PFSK-1 (cell line): ENCODE measurements at regions not wholly inside any gene's neighbourhood (a gene's known extent, or its start where the extent isn't known, plus 50 kb on each side); places are given as distances from the start of the nearest gene placed in this dataset.

Source experiments
- FOXP2 ChIP-seq: optimal IDR thresholded peaks from 2 replicates; pipeline ENCODE3; 2011; ENCODE audit warnings: borderline replicate concordance, control low read depth, inconsistent platforms; ENCODE audit not compliant: insufficient read depth; ENCODE audit errors: extremely low read length, extremely low read depth
- POLR2AphosphoS5 ChIP-seq: IDR thresholded peaks from 2 replicates; pipeline ENCODE4 v1.6.1; 2012; ENCODE audit warnings: low read depth, mild to moderate bottlenecking, control low read depth, low read length, moderate library complexity
- SIN3A ChIP-seq: IDR thresholded peaks from 2 replicates; pipeline ENCODE4 v1.6.1; 2012; ENCODE audit warnings: mild to moderate bottlenecking, low read length, moderate library complexity, borderline replicate concordance; ENCODE audit not compliant: insufficient read depth
- TAF1 ChIP-seq: IDR thresholded peaks from 2 replicates; pipeline ENCODE4 v1.6.1; 2012; ENCODE audit warnings: low read length, control low read depth, borderline replicate concordance; ENCODE audit not compliant: insufficient read depth
- TF ChIP-seq, protein P1 (sequence below), 2 experiments: IDR thresholded peaks; 2 replicates each; pipeline versions ENCODE4 v1.6.1 to v1.8.0; 2011 to 2012; ENCODE audit warnings: low read depth in 2 of 2, low read length in 2 of 2, control low read depth in 1 of 2, inconsistent platforms in 1 of 2, mild to moderate bottlenecking in 1 of 2, moderate library complexity in 1 of 2; ENCODE audit not compliant: insufficient read depth in 1 of 2

DNA sequence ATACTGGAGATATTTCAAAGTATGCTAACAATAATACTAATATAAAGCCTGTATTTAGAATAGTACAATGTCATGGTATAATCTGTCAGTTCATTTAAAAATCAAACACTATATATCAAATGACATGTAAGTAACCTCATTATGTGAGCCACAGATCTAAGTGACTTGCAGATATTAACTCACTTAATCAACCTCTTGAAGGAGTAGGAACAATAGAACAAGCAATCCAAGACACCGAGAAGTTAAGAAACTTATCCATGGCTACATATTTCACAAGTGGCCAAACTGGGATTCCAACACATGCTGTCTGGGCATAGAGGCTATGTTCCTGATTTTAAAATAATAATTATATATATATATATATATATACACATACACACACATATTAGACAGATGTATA is 554.0 kb downstream of the ARAP2 start:
- TF ChIP-seq TAF1 (no peak), POLR2AphosphoS5 (no peak), SIN3A (no peak), FOXP2 (no peak)
- TF ChIP-seq, protein P1, sequence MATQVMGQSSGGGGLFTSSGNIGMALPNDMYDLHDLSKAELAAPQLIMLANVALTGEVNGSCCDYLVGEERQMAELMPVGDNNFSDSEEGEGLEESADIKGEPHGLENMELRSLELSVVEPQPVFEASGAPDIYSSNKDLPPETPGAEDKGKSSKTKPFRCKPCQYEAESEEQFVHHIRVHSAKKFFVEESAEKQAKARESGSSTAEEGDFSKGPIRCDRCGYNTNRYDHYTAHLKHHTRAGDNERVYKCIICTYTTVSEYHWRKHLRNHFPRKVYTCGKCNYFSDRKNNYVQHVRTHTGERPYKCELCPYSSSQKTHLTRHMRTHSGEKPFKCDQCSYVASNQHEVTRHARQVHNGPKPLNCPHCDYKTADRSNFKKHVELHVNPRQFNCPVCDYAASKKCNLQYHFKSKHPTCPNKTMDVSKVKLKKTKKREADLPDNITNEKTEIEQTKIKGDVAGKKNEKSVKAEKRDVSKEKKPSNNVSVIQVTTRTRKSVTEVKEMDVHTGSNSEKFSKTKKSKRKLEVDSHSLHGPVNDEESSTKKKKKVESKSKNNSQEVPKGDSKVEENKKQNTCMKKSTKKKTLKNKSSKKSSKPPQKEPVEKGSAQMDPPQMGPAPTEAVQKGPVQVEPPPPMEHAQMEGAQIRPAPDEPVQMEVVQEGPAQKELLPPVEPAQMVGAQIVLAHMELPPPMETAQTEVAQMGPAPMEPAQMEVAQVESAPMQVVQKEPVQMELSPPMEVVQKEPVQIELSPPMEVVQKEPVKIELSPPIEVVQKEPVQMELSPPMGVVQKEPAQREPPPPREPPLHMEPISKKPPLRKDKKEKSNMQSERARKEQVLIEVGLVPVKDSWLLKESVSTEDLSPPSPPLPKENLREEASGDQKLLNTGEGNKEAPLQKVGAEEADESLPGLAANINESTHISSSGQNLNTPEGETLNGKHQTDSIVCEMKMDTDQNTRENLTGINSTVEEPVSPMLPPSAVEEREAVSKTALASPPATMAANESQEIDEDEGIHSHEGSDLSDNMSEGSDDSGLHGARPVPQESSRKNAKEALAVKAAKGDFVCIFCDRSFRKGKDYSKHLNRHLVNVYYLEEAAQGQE (IDR thresholded peaks at IDR 0.05; ENCODE audit: insufficient read depth in 1 of 2, low read depth in 2 of 2, low read length in 2 of 2), result no peak

DNA sequence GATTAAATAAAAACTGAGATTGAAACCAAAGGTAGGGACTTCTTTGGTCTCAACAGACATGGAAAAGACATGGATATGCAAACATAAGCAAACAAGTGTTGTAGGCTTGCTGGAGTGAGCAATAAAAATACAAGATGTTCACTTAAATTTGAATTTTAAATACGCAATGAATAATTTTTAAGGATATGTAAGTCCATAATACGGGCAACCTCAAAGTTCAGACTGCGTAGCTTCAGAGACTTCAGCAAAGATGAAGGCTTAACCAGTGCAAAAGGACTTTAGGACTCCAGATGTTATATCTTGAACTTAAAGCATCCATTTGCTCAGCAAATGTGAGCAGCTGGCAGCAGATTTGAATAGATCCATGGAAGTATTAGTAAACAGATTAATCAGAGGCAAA is 549.3 kb downstream of the ARAP2 start:
- no peak for TF ChIP-seq SIN3A
- no peak for TF ChIP-seq TAF1
- TF ChIP-seq POLR2AphosphoS5, result no peak
- TF ChIP-seq, protein P1 (IDR thresholded peaks at IDR 0.05; ENCODE audit: insufficient read depth in 1 of 2, low read depth in 2 of 2, low read length in 2 of 2), result no peak
- TF ChIP-seq FOXP2, result no peak

DNA sequence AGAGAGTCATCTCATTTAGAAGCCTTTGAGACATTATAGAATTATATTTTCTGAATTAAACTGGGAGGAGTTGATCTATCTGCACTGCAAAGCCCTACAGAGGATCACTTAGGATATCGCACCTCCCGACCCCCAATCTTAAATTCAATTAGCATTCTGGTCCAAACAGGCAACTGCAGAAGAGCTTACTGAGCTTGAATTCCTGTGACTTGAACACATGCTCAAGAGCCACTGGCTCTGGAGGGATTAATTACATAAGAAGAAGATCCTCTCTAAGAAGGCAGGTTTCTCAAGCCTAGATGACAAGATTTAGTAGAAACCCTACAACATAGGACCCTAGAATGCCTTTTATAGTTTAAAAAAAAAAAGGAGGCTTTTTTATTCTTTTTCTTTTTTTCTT is 548.9 kb downstream of the ARAP2 start:
- TF ChIP-seq TAF1, result no peak
- TF ChIP-seq SIN3A, result no peak
- TF ChIP-seq POLR2AphosphoS5, result no peak
- TF ChIP-seq, protein P1 (IDR thresholded peaks at IDR 0.05; ENCODE audit: insufficient read depth in 1 of 2, low read depth in 2 of 2, low read length in 2 of 2), result no peak
- TF ChIP-seq FOXP2, result no peak

DNA sequence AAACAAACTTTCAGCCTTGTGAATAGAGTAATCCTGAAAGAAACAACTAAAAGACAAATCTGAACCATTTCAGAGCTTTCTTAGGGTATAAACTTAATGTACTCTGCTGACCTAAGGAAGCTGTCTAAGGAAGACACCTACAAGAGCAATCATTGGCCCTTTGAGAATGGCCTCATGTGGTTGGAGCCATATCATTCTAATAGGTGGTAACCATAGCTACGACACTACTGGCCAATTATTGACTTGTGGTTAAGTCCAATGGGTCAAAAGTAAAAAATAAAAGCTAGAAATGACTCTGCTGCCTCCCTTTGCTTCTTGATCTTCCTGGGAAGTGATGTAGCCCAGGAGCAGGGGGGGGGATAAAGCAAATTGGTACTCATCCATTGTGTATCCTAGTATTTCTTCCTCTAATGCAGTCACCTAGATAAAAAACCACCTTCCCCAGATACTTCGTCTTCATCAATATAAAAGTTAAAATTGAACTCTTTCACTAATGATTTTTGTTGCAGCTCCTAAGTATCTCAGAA is 547.0 kb downstream of the ARAP2 start:
- TF ChIP-seq TAF1 (no peak), POLR2AphosphoS5 (no peak), SIN3A (no peak), FOXP2 (no peak)
- TF ChIP-seq, protein P1 (IDR thresholded peaks at IDR 0.05; ENCODE audit: insufficient read depth in 1 of 2, low read depth in 2 of 2, low read length in 2 of 2), result no peak

DNA sequence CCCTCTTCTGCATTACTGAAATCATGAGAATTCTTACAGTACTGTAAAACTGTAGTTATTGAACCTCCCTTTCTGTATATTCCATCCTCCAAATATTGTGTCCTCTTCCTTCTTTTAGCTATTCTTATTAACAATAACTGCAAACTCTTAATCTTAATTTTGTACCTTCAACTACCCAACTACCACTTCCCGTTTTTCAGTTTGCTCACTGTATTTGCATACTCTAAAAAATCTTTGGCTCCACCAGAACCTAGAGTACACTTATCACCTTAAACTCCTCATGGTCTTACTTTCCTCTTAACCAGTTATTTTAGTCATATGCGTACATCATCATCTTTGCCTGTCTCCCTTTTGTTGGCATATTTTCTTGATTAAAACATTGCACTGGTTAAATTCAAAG is 543.7 kb downstream of the ARAP2 start:
- TF ChIP-seq, protein P1 (IDR thresholded peaks at IDR 0.05; ENCODE audit: insufficient read depth in 1 of 2, low read depth in 2 of 2, low read length in 2 of 2), result no peak
- TF ChIP-seq POLR2AphosphoS5, result no peak
- no peak for TF ChIP-seq FOXP2
- TF ChIP-seq TAF1, result no peak
- TF ChIP-seq SIN3A, result no peak
